HEK293 (cell line): ENCODE measurements at regions not wholly inside any gene's neighbourhood (a gene's known extent, or its start where the extent isn't known, plus 50 kb on each side); places are given as distances from the start of the nearest gene placed in this dataset.

Source experiments
- CTCF ChIA-PET: fragments of 350-600 bp; formaldehyde crosslinking; extraction: SDS; loops from one replicate; lab custom pipeline; 2021; ENCODE audit warnings: antibody characterized with exemption; lab: Yijun Ruan, JAX
- POLR2A ChIA-PET: fragments of 300-600 bp; formaldehyde crosslinking; extraction: SDS; loops from one replicate; lab custom pipeline; 2020; ENCODE audit warnings: antibody characterized with exemption, inconsistent platforms; lab: Yijun Ruan, JAX
- H3K27ac ChIP-seq: fragments of 200-500 bp; sonication (Bioruptor generic); 2 replicates; pipeline ENCODE4 v1.5.1; 2014; ENCODE audit warnings: low read depth, low read length, control low read depth, inconsistent platforms; ENCODE audit errors: extremely low read depth
- H3K36me3 ChIP-seq, 2 experiments: fragments of 200-500 bp in 1 of 2; sonication (Bioruptor generic) in 1 of 2; 1 replicate in 1 of 2; 2 replicates in 1 of 2; pipeline ENCODE4 v1.5.1; 2014 to 2017; ENCODE audit warnings: inconsistent platforms in 2 of 2, low read length in 2 of 2; ENCODE audit not compliant: control insufficient read depth in 2 of 2, insufficient read depth in 1 of 2
- H3K4me1 ChIP-seq: fragments of 200-500 bp; sonication (Bioruptor generic); 2 replicates; pipeline ENCODE4 v1.5.1; 2014; ENCODE audit warnings: mild to moderate bottlenecking, low read length, inconsistent platforms; ENCODE audit not compliant: control insufficient read depth, insufficient read depth
- H3K4me3 ChIP-seq: 2 replicates; pipeline ENCODE4 v1.5.1; 2011; ENCODE audit warnings: low read depth, mild to moderate bottlenecking, control low read depth, low read length, moderate library complexity
- H3K9me3 ChIP-seq: fragments of 200-500 bp; sonication (Bioruptor generic); 2 replicates; pipeline ENCODE4 v1.5.1; 2014; ENCODE audit warnings: low read depth, low read length, inconsistent platforms; ENCODE audit not compliant: control insufficient read depth, insufficient read depth
- GFI1B ChIP-seq: fragments of 450-650 bp; formaldehyde crosslinking; IDR thresholded peaks from 2 replicates; pipeline ENCODE4 v1.5.1; 2016; ENCODE audit warnings: missing biosample characterization, missing genetic modification characterization
- GLI2 ChIP-seq: fragments of 450-650 bp; formaldehyde crosslinking; IDR thresholded peaks from 2 replicates; pipeline ENCODE4; 2017; ENCODE audit warnings: missing biosample characterization, missing genetic modification characterization, low read depth, borderline replicate concordance
- HOXA7 ChIP-seq: sonication (generic); formaldehyde crosslinking; IDR thresholded peaks from 2 replicates; pipeline ENCODE4 v1.8.1; 2022; ENCODE audit warnings: missing genetic modification reagents, borderline replicate concordance
- HOXC10 ChIP-seq: sonication (generic); formaldehyde crosslinking; IDR thresholded peaks from 2 replicates; pipeline ENCODE4 v1.8.1; 2023; ENCODE audit warnings: mild to moderate bottlenecking, missing genetic modification reagents
- INSM2 ChIP-seq: fragments of 450-650 bp; formaldehyde crosslinking; IDR thresholded peaks from 2 replicates; pipeline ENCODE4 v1.5.1; 2016; ENCODE audit warnings: missing biosample characterization, missing genetic modification characterization
- KLF9 ChIP-seq: fragments of 450-650 bp; formaldehyde crosslinking; IDR thresholded peaks from 2 replicates; pipeline ENCODE4 v1.5.1; 2016; ENCODE audit warnings: missing biosample characterization, missing genetic modification characterization, low read depth
- SP2 ChIP-seq: fragments of 450-650 bp; formaldehyde crosslinking; IDR thresholded peaks from 2 replicates; pipeline ENCODE4 v1.5.1; 2016; ENCODE audit warnings: missing biosample characterization, missing genetic modification characterization
- TRIM28 ChIP-seq: IDR thresholded peaks from 2 replicates; pipeline ENCODE4 v1.6.1; 2011; ENCODE audit warnings: low read length, control low read depth, borderline replicate concordance
- ZBTB17 ChIP-seq: fragments of 450-650 bp; formaldehyde crosslinking; IDR thresholded peaks from 2 replicates; pipeline ENCODE4 v1.5.1; 2016; ENCODE audit warnings: missing biosample characterization, missing genetic modification characterization
- ZBTB20 ChIP-seq: fragments of 450-650 bp; formaldehyde crosslinking; IDR thresholded peaks from 2 replicates; pipeline ENCODE4 v1.5.1; 2016; ENCODE audit warnings: missing biosample characterization, missing genetic modification characterization
- ZBTB44 ChIP-seq: fragments of 450-650 bp; IDR thresholded peaks from 2 replicates; pipeline ENCODE4 v1.5.1; 2018; ENCODE audit warnings: missing biosample characterization, mild to moderate bottlenecking, missing genetic modification characterization
- ZEB2 ChIP-seq: fragments of 450-650 bp; formaldehyde crosslinking; IDR thresholded peaks from 2 replicates; pipeline ENCODE4 v1.5.1; 2016; ENCODE audit warnings: missing biosample characterization, missing genetic modification characterization
- ZFP3 ChIP-seq: fragments of 450-650 bp; formaldehyde crosslinking; IDR thresholded peaks from 2 replicates; pipeline ENCODE4 v1.5.1; 2016; ENCODE audit warnings: low read depth, missing biosample characterization, missing genetic modification characterization
- ZFP69B ChIP-seq: fragments of 450-650 bp; formaldehyde crosslinking; IDR thresholded peaks from 2 replicates; pipeline ENCODE4 v1.5.1; 2016; ENCODE audit warnings: missing biosample characterization, missing genetic modification characterization
- ZNF10 ChIP-seq: fragments of 450-650 bp; formaldehyde crosslinking; IDR thresholded peaks from 2 replicates; pipeline ENCODE4 v1.5.1; 2017; ENCODE audit warnings: missing biosample characterization, missing genetic modification characterization
- ZNF132 ChIP-seq: fragments of 450-650 bp; formaldehyde crosslinking; IDR thresholded peaks from 2 replicates; pipeline ENCODE4 v1.5.1; 2017; ENCODE audit warnings: missing biosample characterization, missing genetic modification characterization, borderline replicate concordance
- ZNF169 ChIP-seq: fragments of 450-650 bp; formaldehyde crosslinking; IDR thresholded peaks from 2 replicates; pipeline ENCODE4 v1.5.1; 2016; ENCODE audit warnings: missing biosample characterization, missing genetic modification characterization
- ZNF184 ChIP-seq: fragments of 450-650 bp; IDR thresholded peaks from 2 replicates; pipeline ENCODE4 v1.5.1; 2018; ENCODE audit warnings: missing biosample characterization, mild to moderate bottlenecking, missing genetic modification characterization
- ZNF266 ChIP-seq: fragments of 450-650 bp; formaldehyde crosslinking; IDR thresholded peaks from 2 replicates; pipeline ENCODE4 v1.5.1; 2016; ENCODE audit warnings: missing biosample characterization, missing genetic modification characterization, low read depth
- ZNF302 ChIP-seq: fragments of 450-650 bp; formaldehyde crosslinking; IDR thresholded peaks from 2 replicates; pipeline ENCODE4 v1.5.1; 2016; ENCODE audit warnings: missing biosample characterization, missing genetic modification characterization, low read depth
- ZNF311 ChIP-seq: fragments of 450-650 bp; formaldehyde crosslinking; IDR thresholded peaks from 2 replicates; pipeline ENCODE4 v1.5.1; 2017; ENCODE audit warnings: missing biosample characterization, missing genetic modification characterization, borderline replicate concordance
- ZNF37A ChIP-seq: fragments of 450-650 bp; IDR thresholded peaks from 2 replicates; pipeline ENCODE4 v1.5.1; 2018; ENCODE audit warnings: missing biosample characterization, missing genetic modification characterization
- ZNF549 ChIP-seq: fragments of 450-650 bp; IDR thresholded peaks from 2 replicates; pipeline ENCODE4 v1.5.1; 2018; ENCODE audit warnings: missing biosample characterization, missing genetic modification characterization, mild to moderate bottlenecking, inconsistent platforms, moderate library complexity
- ZNF621 ChIP-seq: fragments of 450-650 bp; formaldehyde crosslinking; IDR thresholded peaks from 2 replicates; pipeline ENCODE4 v1.5.1; 2017; ENCODE audit warnings: missing biosample characterization, missing genetic modification characterization
- ZNF660 ChIP-seq: fragments of 450-650 bp; IDR thresholded peaks from 2 replicates; pipeline ENCODE4 v1.5.1; 2018; ENCODE audit warnings: missing biosample characterization, mild to moderate bottlenecking, missing genetic modification characterization
- ZNF664 ChIP-seq: fragments of 450-650 bp; formaldehyde crosslinking; IDR thresholded peaks from 2 replicates; pipeline ENCODE4 v1.5.1; 2016; ENCODE audit warnings: missing biosample characterization, missing genetic modification characterization
- ZNF792 ChIP-seq: fragments of 450-650 bp; formaldehyde crosslinking; IDR thresholded peaks from 2 replicates; pipeline ENCODE4 v1.5.1; 2016; ENCODE audit warnings: missing biosample characterization, missing genetic modification characterization
- ZSCAN23 ChIP-seq: fragments of 450-650 bp; formaldehyde crosslinking; IDR thresholded peaks from 2 replicates; pipeline ENCODE4 v1.5.1; 2016; ENCODE audit warnings: missing biosample characterization, missing genetic modification characterization
- TF ChIP-seq, protein P1 (sequence below): fragments of 450-650 bp; formaldehyde crosslinking; IDR thresholded peaks from 2 replicates; pipeline ENCODE4 v1.5.1; 2017; ENCODE audit warnings: missing biosample characterization, missing genetic modification characterization

- TF ChIP-seq ZNF10 (tag by site-specific recombination) = no peak
These were observed 200.7 kb downstream of the UBE3A start (continued) for GRCh38 chr15:25238126-25238525.

GRCh38 chr15:25238716-25239470 lies 199.9 kb downstream of the UBE3A start:
- no peak overlapping the region for H3K4me3 ChIP-seq
- ChIA-PET POLR2A (no interaction called here), CTCF (no interaction called here)
- H3K9me3 ChIP-seq = no peaks in the 10 kb centered on the region
- no peak for TF ChIP-seq ZNF311 (tag by site-specific recombination)
- TF ChIP-seq ZSCAN23 = no peak
- no peak for TF ChIP-seq ZEB2
- TF ChIP-seq ZNF660 = no peak
- no peak for TF ChIP-seq TRIM28
- TF ChIP-seq ZNF621 (tag by site-specific recombination) = no peak
- TF ChIP-seq INSM2 (tag by site-specific recombination) = no peak
- no peak for TF ChIP-seq HOXC10 (CRISPR knock-in tag)
- TF ChIP-seq ZNF169 (tag by site-specific recombination) = no peak
- TF ChIP-seq ZBTB20 = no peak
- no peak for TF ChIP-seq ZFP3
- no peak for TF ChIP-seq ZBTB44 (tag by site-specific recombination)
- TF ChIP-seq ZNF664 (tag by site-specific recombination) = no peak
- TF ChIP-seq ZNF132 (tag by site-specific recombination) = no peak
- TF ChIP-seq KLF9 (tag by site-specific recombination) = no peak
- TF ChIP-seq SP2 (tag by site-specific recombination) = no peak
- TF ChIP-seq ZFP69B (tag by site-specific recombination) = no peak
- TF ChIP-seq GLI2 (tag by site-specific recombination) = no peak
- no peak for TF ChIP-seq ZNF37A (tag by site-specific recombination)
- H3K36me3 ChIP-seq = no peaks in the 10 kb centered on the region
- H3K4me1 ChIP-seq = no peaks in the 10 kb centered on the region
- H3K27ac ChIP-seq = no peak overlapping the region

GRCh38 chr15:25239471-25240345 lies 199.1 kb downstream of the UBE3A start:
- Histone ChIP-seq H3K36me3 (no peaks in the 10 kb centered on the region), H3K9me3 (no peaks in the 10 kb centered on the region), H3K4me3 (no peak overlapping the region), H3K4me1 (no peaks in the 10 kb centered on the region), H3K27ac (no peak overlapping the region)
- CTCF ChIA-PET = interaction anchor here (0.7 kb wide), 1 partner anchor 10 kb away, joined by 3 read pairs; no protein-coding TSS in a partner anchor
- POLR2A ChIA-PET = no interaction called here
- TF ChIP-seq ZNF549 (no peak), GFI1B (tag by site-specific recombination) (no peak), HOXA7 (CRISPR knock-in tag) (no peak), ZBTB17 (tag by site-specific recombination) (no peak), ZBTB44 (tag by site-specific recombination) (no peak), ZNF184 (tag by site-specific recombination) (no peak), ZNF302 (tag by site-specific recombination) (no peak), ZNF266 (tag by site-specific recombination) (no peak), ZNF792 (no peak)
- TF ChIP-seq, protein P1, sequence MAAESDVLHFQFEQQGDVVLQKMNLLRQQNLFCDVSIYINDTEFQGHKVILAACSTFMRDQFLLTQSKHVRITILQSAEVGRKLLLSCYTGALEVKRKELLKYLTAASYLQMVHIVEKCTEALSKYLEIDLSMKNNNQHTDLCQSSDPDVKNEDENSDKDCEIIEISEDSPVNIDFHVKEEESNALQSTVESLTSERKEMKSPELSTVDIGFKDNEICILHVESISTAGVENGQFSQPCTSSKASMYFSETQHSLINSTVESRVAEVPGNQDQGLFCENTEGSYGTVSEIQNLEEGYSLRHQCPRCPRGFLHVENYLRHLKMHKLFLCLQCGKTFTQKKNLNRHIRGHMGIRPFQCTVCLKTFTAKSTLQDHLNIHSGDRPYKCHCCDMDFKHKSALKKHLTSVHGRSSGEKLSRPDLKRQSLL (tag by site-specific recombination) = no peak
